ENCODE measurements at regions not wholly inside any gene's neighbourhood (a gene's known extent, or its start where the extent isn't known, plus 50 kb on each side); places are given as distances from the start of the nearest gene placed in this dataset.

- no peak for DNase-seq
Observed at GRCh38 chr3:59644479-59645402, 594.9 kb upstream of the CFAP20DC start.

DNA sequence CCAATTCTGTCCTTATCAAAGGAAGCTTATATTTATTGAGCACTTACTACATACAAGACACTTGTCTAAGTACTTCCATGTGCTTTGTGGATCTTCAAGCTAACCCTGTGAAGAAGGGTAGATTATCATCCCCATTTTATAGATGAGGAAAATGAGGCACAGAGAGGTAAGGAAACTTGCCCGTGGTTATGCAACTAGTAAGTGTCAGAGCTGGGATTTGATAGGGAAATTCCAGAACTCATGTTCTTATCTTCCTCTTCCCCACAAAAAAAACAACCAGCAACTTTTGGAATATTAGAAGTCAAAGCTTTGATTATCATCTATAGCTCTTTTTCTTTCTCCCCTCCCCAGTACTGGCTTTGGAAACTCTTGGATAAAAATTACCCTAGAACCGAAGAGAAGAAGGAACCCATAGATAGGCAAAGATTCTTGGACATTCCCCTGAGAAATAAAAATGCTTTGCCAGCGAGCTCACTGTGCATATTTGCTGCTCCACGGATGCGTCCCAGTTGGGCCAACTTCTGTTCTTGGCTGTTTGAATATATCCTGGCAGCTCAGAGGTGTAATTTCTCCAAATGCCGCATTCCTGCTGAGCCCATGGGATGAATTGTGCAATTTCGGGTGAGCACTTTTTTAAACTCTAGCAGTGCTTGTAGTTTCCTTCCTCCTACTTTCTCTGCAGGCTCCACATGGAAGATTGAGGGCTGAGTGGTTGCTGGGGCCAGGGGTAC lies 591.5 kb upstream of the CFAP20DC start:
- DNase-seq, result no peak

GRCh38 chr3:59632760-59633573 lies 583.1 kb upstream of the CFAP20DC start:
- no peak for DNase-seq

DNA sequence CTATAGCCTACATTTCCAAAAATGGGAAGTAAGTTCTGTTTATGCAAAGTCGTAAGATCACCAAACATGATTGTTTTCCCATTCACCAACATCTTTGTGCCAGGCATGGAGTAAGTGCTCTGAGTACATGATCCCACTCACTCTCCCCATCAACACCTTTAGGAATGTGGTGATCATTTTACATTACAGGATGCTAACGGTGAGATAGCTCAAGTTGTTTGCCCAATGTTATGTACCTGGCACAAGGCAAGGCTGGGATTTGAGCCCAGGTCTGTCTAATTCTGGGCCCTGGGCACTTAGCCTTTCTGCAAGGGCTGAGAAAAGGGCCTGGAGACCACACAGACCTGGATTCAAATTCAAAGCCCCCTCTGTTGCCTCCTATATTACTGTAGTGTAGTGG lies 581.7 kb upstream of the CFAP20DC start:
- no peak for DNase-seq

GRCh38 chr3:59621037-59621436 lies 571.2 kb upstream of the CFAP20DC start:
- no peak for DNase-seq

GRCh38 chr3:59620325-59620724 lies 570.5 kb upstream of the CFAP20DC start:
- no peak for DNase-seq

DNA sequence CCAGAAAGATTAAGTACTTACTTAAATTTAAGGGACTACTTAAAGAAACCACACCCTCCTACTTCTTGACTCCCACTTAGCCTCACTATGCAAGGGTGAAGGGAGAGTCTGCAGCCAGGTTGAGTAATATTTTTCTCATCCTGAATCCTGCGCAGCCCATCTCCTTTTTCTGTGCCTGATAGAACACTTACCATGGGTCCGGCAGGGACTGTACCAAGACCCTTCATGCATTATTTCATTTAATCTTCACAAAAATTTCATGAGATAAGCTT lies 562.6 kb upstream of the CFAP20DC start:
- no peak for DNase-seq

- no peak for DNase-seq
Observed at GRCh38 chr3:59611649-59612443, 562.0 kb upstream of the CFAP20DC start.

DNA sequence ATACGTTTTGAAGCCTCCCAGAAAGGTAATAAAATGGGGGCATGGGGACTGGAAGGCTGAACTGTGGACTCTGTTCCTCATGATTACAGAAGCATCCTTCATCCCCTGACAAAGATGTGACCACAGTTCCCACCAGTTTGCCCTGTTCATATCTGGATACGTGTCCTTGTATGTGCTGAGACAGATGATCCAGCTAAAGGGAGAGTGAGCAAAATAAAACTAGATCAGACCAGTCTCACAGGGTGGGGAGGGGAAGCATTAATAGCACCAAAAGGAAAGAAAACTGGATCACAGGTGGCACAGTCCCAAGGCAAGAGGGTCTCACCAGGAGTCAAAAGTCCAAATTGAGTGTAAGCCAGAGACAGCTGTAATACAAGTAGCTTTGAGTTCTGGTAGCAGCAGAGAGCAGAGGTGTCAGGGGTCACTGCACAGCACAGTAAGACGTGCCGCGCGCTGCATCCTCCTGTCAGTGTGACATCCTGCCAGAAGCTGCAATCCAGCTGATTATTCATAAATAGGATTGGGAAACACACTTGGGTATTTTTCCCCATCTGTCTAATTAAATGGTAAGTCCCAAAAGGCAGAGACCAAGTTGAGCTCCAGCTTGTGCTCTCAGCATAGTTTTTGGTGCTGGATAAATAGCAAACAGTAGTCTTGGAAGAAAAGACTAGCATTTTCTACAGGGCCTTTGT lies 560.0 kb upstream of the CFAP20DC start:
- DNase-seq, result no peak

DNA sequence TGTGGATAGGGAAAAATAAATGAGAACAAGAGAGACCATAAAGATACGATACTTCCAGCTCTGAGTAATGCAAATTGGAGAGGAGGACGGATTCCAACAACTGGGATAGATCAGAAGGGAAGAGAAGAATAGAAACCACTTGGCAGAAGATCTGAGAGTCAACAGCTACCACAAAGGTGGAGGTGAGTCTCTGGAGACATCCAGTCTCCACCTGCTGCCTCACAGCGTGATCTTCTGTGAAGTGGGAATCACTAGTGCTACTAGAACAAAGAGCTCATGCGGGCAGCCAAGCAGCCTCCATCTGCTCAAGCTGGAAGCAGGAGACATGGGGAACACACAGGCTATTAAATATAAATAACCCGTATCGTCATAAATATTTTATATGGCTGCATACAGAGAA lies 558.5 kb upstream of the CFAP20DC start:
- DNase-seq, result peak; percentile 85

GRCh38 chr3:59607656-59608055 lies 557.8 kb upstream of the CFAP20DC start:
- no peak for DNase-seq

DNA sequence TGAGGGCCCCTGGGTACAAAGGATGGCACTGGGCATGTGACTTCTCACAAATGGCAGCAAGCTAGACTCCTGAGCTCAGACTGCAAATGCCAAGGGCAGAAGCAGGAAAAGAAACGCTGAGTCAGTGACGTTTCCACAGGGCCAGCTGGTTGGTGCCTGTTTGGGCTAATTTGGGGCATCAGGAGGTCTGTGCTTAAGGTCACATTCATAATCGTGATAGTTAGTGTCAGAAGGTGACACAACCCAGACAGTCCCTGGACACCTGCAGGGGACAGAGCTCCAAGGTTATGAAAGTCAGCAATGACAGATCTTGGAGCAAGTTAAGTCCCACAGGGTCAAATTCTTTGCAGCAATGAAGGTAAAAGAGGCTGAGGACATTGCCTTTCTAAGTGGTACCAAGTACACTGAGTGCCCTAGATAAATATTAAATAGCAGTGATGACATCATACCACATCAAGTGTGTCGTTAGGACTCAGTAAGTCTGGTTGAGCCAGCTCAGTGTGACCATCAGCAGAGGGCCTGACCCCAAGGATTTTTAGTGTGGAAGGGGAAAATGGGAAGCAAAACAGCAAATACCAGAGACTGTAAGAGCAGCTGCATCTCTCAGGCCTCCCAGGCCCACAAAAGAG lies 556.9 kb upstream of the CFAP20DC start:
- DNase-seq, result no peak

- DNase-seq, result peak; percentile 41
Observed at GRCh38 chr3:59605944-59606534, 556.2 kb upstream of the CFAP20DC start.

DNA sequence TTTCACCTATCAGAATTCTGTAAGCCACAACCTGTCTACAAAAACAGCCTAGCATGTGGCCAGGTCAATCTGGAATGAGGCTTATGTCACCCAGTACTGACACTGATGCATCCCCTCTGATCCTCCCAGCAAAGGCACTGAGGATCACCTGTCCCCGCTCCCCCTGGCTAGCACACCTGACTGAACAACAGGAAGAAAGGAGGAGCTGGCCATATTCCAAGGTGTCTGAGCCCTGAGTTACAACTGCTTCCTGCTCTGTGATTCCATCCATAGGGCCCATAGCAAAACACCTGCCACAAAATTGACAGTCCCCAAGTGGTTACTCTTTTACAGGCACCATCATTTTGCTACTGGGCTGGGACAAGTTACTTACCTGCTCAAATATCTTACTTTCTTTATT lies 555.5 kb upstream of the CFAP20DC start:
- DNase-seq, result peak; percentile 36

DNA sequence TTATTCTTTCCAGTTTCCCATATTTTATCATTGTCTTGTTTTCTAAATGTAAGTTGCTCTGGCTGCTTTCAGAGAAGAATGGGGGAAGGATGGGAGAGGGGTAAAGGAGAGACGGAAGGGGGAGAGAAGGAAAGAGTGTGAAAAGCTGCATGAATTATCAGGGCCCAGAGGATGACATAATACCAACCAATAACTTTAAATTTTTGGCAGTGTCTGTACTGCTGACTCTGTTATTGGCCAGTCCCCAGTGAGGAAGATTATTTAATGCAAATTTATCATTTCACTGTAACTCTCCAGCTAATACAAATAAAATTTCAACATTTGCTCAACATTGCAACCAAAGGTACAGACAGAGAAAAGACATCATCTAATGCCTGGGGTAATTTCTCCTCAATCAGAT lies 551.7 kb upstream of the CFAP20DC start:
- no peak for DNase-seq

DNA sequence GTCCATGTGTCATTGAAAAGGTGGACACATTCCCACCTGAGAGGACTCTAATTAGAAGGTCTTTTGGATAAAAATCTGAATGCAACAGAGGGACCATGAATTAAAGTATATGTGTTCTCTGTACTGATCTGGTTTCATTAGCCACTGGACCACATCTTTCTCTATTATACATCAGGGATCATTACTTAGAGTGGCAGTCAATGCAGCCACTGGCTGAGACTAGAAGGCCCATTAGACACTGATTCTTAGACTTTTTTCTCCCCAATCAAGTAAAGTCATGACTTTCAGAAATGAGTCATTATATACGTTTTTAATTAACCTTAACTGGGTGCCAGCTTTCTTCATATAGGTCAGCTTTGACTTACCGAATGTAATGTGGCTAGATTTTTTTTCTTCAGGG lies 550.8 kb upstream of the CFAP20DC start:
- DNase-seq, result no peak

GRCh38 chr3:59596741-59597140 lies 546.9 kb upstream of the CFAP20DC start:
- DNase-seq, result no peak

GRCh38 chr3:59595830-59596229 lies 546.0 kb upstream of the CFAP20DC start:
- DNase-seq, result no peak

GRCh38 chr3:59593380-59593779 lies 543.6 kb upstream of the CFAP20DC start:
- DNase-seq, result no peak

- DNase-seq, result no peak
Observed at GRCh38 chr3:59580996-59581395, 531.2 kb upstream of the CFAP20DC start.

DNA sequence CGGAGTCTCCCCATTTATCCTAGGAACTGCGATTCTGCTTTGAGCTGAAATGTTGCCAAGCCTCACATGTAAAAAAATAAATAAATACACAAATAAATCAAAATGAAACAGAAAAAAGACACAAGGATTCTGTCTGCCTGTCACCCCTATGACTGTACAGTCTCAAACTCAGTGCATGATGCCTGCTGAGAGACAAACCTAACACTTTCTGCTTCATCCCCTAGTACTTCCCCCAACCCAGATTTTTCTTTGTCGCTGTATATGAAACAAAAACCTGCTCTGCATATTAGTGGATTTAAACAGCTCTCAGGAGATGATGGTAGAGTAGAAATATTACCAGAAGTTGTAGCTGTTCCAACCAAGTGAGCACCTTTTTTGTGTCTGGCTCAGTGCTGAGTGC lies 530.7 kb upstream of the CFAP20DC start:
- no peak for DNase-seq

Measured in NCI-H187 treated with DMSO at 0.1 percent for 48 hours (cell line).